ENCODE measurements at regions not wholly inside any gene's neighbourhood (a gene's known extent, or its start where the extent isn't known, plus 50 kb on each side); places are given as distances from the start of the nearest gene placed in this dataset.

- Histone ChIP-seq H3K4me1 (ENCODE audit: control insufficient read depth, extremely low read depth, insufficient read depth, low read length) (no peaks in the 10 kb centered on the region), H3K9me3 (ENCODE audit: control insufficient read depth, insufficient read depth, low read depth, low read length) (no peaks in the 10 kb centered on the region), H3K9ac (ENCODE audit: insufficient read depth, low read length) (no peak overlapping the region), H3K27ac (ENCODE audit: insufficient read depth, low read length) (no peak overlapping the region), H3K36me3 (ENCODE audit: control insufficient read depth, insufficient read depth, low read length) (no peaks in the 10 kb centered on the region), H3K4me3 (replicated peaks in 1 of 4; ENCODE audit: control extremely low read depth in 1 of 4, insufficient read depth in 1 of 4, low read depth in 3 of 4, low read length in 4 of 4) (no peak overlapping the region), H3K4me2 (ENCODE audit: extremely low read depth, insufficient read depth, low read length) (no peak overlapping the region), H2AFZ (ENCODE audit: low read length) (no peak overlapping the region), H3K79me2 (ENCODE audit: control insufficient read depth, insufficient read depth, low read length) (no peaks in the 10 kb centered on the region), H4K20me1 (ENCODE audit: control insufficient read depth, extremely low read depth, insufficient read depth, low read length) (no peaks in the 10 kb centered on the region), H3K27me3 (ENCODE audit: control insufficient read depth, insufficient read depth, low read length) (no peaks in the 10 kb centered on the region)
- no peak for DNase-seq (ENCODE audit: low read depth in 2 of 2)
- TF ChIP-seq, protein P1, sequence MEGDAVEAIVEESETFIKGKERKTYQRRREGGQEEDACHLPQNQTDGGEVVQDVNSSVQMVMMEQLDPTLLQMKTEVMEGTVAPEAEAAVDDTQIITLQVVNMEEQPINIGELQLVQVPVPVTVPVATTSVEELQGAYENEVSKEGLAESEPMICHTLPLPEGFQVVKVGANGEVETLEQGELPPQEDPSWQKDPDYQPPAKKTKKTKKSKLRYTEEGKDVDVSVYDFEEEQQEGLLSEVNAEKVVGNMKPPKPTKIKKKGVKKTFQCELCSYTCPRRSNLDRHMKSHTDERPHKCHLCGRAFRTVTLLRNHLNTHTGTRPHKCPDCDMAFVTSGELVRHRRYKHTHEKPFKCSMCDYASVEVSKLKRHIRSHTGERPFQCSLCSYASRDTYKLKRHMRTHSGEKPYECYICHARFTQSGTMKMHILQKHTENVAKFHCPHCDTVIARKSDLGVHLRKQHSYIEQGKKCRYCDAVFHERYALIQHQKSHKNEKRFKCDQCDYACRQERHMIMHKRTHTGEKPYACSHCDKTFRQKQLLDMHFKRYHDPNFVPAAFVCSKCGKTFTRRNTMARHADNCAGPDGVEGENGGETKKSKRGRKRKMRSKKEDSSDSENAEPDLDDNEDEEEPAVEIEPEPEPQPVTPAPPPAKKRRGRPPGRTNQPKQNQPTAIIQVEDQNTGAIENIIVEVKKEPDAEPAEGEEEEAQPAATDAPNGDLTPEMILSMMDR (conservative IDR thresholded peaks at IDR 0.05 in 1 of 2, IDR thresholded peaks at IDR 0.05 in 1 of 2; ENCODE audit: low read depth in 1 of 2, low read length in 2 of 2), result no peak
- TF ChIP-seq EZH2 (IDR thresholded peaks at IDR 0.05; ENCODE audit: low read length, missing control alignments), result no peak
These were observed 60.3 kb upstream of the EPHA6 start for GRCh38 chr3:96754128-96754527.

DNA sequence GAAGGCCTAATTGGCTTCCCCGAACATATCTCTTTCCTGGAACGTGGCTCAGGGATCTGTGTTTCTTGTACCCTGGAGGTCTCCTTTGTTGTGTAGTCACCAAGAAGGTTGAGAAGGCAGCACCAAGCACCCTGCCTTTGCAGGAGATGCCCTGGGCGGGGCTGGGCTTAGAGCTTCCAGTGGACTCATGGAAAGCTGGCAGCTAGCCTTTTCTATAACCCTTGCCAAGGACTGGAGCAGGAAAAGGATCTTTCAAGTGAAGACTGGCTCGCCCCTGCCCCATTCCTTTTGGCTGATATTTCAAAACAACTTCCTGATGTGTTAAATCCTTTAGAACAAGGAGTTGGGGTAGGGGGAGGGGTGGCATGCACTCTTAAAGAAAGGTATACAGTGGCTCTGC is 58.9 kb upstream of the EPHA6 start:
- no peaks in the 10 kb centered on the region for H3K9me3 ChIP-seq (ENCODE audit: control insufficient read depth, insufficient read depth, low read depth, low read length)
- H3K4me2 ChIP-seq (ENCODE audit: extremely low read depth, insufficient read depth, low read length), result no peak overlapping the region
- H4K20me1 ChIP-seq (ENCODE audit: control insufficient read depth, extremely low read depth, insufficient read depth, low read length), result no peaks in the 10 kb centered on the region
- H3K27me3 ChIP-seq (ENCODE audit: control insufficient read depth, insufficient read depth, low read length), result no peaks in the 10 kb centered on the region
- no peak for TF ChIP-seq EZH2 (IDR thresholded peaks at IDR 0.05; ENCODE audit: low read length, missing control alignments)
- TF ChIP-seq, protein P1 (conservative IDR thresholded peaks at IDR 0.05 in 1 of 2, IDR thresholded peaks at IDR 0.05 in 1 of 2; ENCODE audit: low read depth in 1 of 2, low read length in 2 of 2), result no peak
- no peak for DNase-seq (ENCODE audit: low read depth in 2 of 2)
- no peaks in the 10 kb centered on the region for H3K79me2 ChIP-seq (ENCODE audit: control insufficient read depth, insufficient read depth, low read length)
- H3K27ac ChIP-seq (ENCODE audit: insufficient read depth, low read length), result no peak overlapping the region
- H3K4me3 ChIP-seq (replicated peaks in 1 of 4; ENCODE audit: control extremely low read depth in 1 of 4, insufficient read depth in 1 of 4, low read depth in 3 of 4, low read length in 4 of 4), result no peak overlapping the region
- H2AFZ ChIP-seq (ENCODE audit: low read length), result no peak overlapping the region
- no peak overlapping the region for H3K9ac ChIP-seq (ENCODE audit: insufficient read depth, low read length)
- H3K36me3 ChIP-seq (ENCODE audit: control insufficient read depth, insufficient read depth, low read length), result no peaks in the 10 kb centered on the region
- H3K4me1 ChIP-seq (ENCODE audit: control insufficient read depth, extremely low read depth, insufficient read depth, low read length), result no peaks in the 10 kb centered on the region

GRCh38 chr3:96756516-96756915 is 57.9 kb upstream of the EPHA6 start:
- no peak for TF ChIP-seq EZH2 (IDR thresholded peaks at IDR 0.05; ENCODE audit: low read length, missing control alignments)
- Histone ChIP-seq H3K9ac (ENCODE audit: insufficient read depth, low read length) (no peak overlapping the region), H3K4me3 (replicated peaks in 1 of 4; ENCODE audit: control extremely low read depth in 1 of 4, insufficient read depth in 1 of 4, low read depth in 3 of 4, low read length in 4 of 4) (no peak overlapping the region), H2AFZ (ENCODE audit: low read length) (no peak overlapping the region), H3K79me2 (ENCODE audit: control insufficient read depth, insufficient read depth, low read length) (no peaks in the 10 kb centered on the region), H3K9me3 (ENCODE audit: control insufficient read depth, insufficient read depth, low read depth, low read length) (no peaks in the 10 kb centered on the region), H3K27ac (ENCODE audit: insufficient read depth, low read length) (no peak overlapping the region), H3K4me2 (ENCODE audit: extremely low read depth, insufficient read depth, low read length) (no peak overlapping the region), H4K20me1 (ENCODE audit: control insufficient read depth, extremely low read depth, insufficient read depth, low read length) (no peaks in the 10 kb centered on the region), H3K27me3 (ENCODE audit: control insufficient read depth, insufficient read depth, low read length) (no peaks in the 10 kb centered on the region), H3K4me1 (ENCODE audit: control insufficient read depth, extremely low read depth, insufficient read depth, low read length) (no peaks in the 10 kb centered on the region), H3K36me3 (ENCODE audit: control insufficient read depth, insufficient read depth, low read length) (no peaks in the 10 kb centered on the region)
- DNase-seq (ENCODE audit: low read depth in 2 of 2), result no peak
